HCT116 (cell line): ENCODE measurements at regions not wholly inside any gene's neighbourhood (a gene's known extent, or its start where the extent isn't known, plus 50 kb on each side); places are given as distances from the start of the nearest gene placed in this dataset.

Experiments
- ATAC-seq: fragments of 200-7000 bp; cut with Tn5 transposase; 2 replicates; pipeline ENCODE4 v1.9.1; 2020; ENCODE audit warnings: mild to moderate bottlenecking, moderate library complexity
- BruUV-seq: library from RNA; stranded (reverse); fragments of 400-500 nt; replicated peaks from 2 replicates; lab custom pipeline; 2021; lab: Mats Ljungman, UMichigan
- CTCF ChIA-PET: fragments of 300-600 bp; sonication (Branson Sonifier 250); formaldehyde crosslinking; loops from one replicate; lab custom pipeline; 2021; ENCODE audit warnings: antibody characterized with exemption; lab: Charles Lee
- POLR2A ChIA-PET: fragments of 300-600, 350-600 bp; sonication (Branson Sonifier 250); formaldehyde crosslinking; loops from one replicate; lab custom pipeline; 2021; ENCODE audit warnings: antibody characterized with exemption; lab: Charles Lee
- RAD21 ChIA-PET, 2 experiments: fragments of 300-600 bp; sonication (Branson Sonifier 250); formaldehyde crosslinking; loops; one replicate each; lab custom pipeline; 2023; ENCODE audit warnings: low total read pairs in 2 of 2; ENCODE audit not compliant: uncharacterized antibody in 2 of 2, unreplicated experiment in 2 of 2, low non-redundant PET in 1 of 2; lab: Charles Lee
- DNase-seq: peaks from one replicate; pipeline ENCODE4 v3.0.0-alpha.2; 2010; ENCODE audit warnings: low read depth, low spot score
- H2AFZ ChIP-seq: fragments of 200-600 bp; shearing (Covaris generic), sonication (generic); 2 replicates; pipeline ENCODE4 v1.6.1; 2017; ENCODE audit warnings: low read depth, mixed run types, mixed read lengths, antibody characterized with exemption, low read length; ENCODE audit not compliant: poor library complexity, severe bottlenecking
- H3K27ac ChIP-seq: 2 replicates; pipeline ENCODE4 v1.5.1; 2012; ENCODE audit warnings: low read depth, low read length
- H3K27me3 ChIP-seq: fragments of 200-600 bp; sonication (generic); 2 replicates; pipeline ENCODE4 v1.6.1; 2016; ENCODE audit warnings: mixed run types, low read length, mixed read lengths; ENCODE audit not compliant: insufficient read depth
- H3K36me3 ChIP-seq, 2 experiments: fragments of 200-500 bp in 1 of 2; fragments of 200-600 bp in 1 of 2; sonication (Bioruptor generic) in 1 of 2; sonication (generic) in 1 of 2; 2 replicates each; pipeline versions ENCODE4 v1.5.1 to v1.6.1; 2014 to 2016; ENCODE audit warnings: low read length in 2 of 2, inconsistent platforms in 1 of 2, mixed read lengths in 1 of 2, mixed run types in 1 of 2; ENCODE audit not compliant: insufficient read depth in 2 of 2, control insufficient read depth in 1 of 2
- H3K4me1 ChIP-seq, 2 experiments: fragments of 200-600 bp in 1 of 2; sonication (generic) in 1 of 2; 2 replicates each; pipeline versions ENCODE4 v1.5.1 to v1.6.1; 2012 to 2017; ENCODE audit warnings: low read length in 2 of 2, inconsistent platforms in 1 of 2, mild to moderate bottlenecking in 1 of 2, mixed read lengths in 1 of 2, mixed run types in 1 of 2, moderate library complexity in 1 of 2; ENCODE audit not compliant: insufficient read depth in 2 of 2, control insufficient read depth in 1 of 2
- H3K4me2 ChIP-seq: fragments of 200-600 bp; sonication (generic); 2 replicates; pipeline ENCODE4 v1.6.1; 2017; ENCODE audit warnings: mixed run types, low read length, mixed read lengths
- H3K4me3 ChIP-seq, 2 experiments: fragments of 200-600 bp in 1 of 2; sonication (generic) in 1 of 2; replicated peaks in 1 of 2; 2 replicates each; pipeline ENCODE4 v1.5.1; 2011 to 2016; ENCODE audit warnings: low read length in 2 of 2, control low read depth in 1 of 2, low read depth in 1 of 2, mild to moderate bottlenecking in 1 of 2, mixed read lengths in 1 of 2, mixed run types in 1 of 2
- H3K79me2 ChIP-seq: fragments of 200-600 bp; sonication (generic); 2 replicates; pipeline ENCODE4 v1.6.1; 2017; ENCODE audit warnings: mild to moderate bottlenecking, mixed run types, low read length, moderate library complexity, mixed read lengths; ENCODE audit not compliant: insufficient read depth
- H3K9ac ChIP-seq: fragments of 200-600 bp; sonication (generic); 2 replicates; pipeline ENCODE4 v1.6.1; 2016; ENCODE audit warnings: low read length, mixed read lengths
- H3K9me2 ChIP-seq: fragments of 200-600 bp; sonication (generic), shearing (Covaris generic); 2 replicates; pipeline ENCODE4 v1.6.1; 2017; ENCODE audit warnings: mixed run types, mild to moderate bottlenecking, moderate library complexity; ENCODE audit not compliant: insufficient read depth
- H3K9me3 ChIP-seq, 2 experiments: fragments of 200-500 bp in 1 of 2; fragments of 200-600 bp in 1 of 2; sonication (Bioruptor generic) in 1 of 2; sonication (generic) in 1 of 2; 2 replicates each; pipeline ENCODE4 v1.6.1; 2014 to 2017; ENCODE audit warnings: low read length in 2 of 2, mixed read lengths in 2 of 2, inconsistent platforms in 1 of 2, low read depth in 1 of 2, mild to moderate bottlenecking in 1 of 2, mixed run types in 1 of 2, moderate library complexity in 1 of 2; ENCODE audit not compliant: control insufficient read depth in 1 of 2, insufficient read depth in 1 of 2
- H4K20me1 ChIP-seq: fragments of 200-600 bp; sonication (generic), shearing (Covaris generic); 2 replicates; pipeline ENCODE4 v1.6.1; 2017; ENCODE audit warnings: mixed run types, mild to moderate bottlenecking, moderate library complexity; ENCODE audit not compliant: insufficient read depth
- CBX3 ChIP-seq: IDR thresholded peaks from 2 replicates; pipeline ENCODE4 v1.6.1; 2012; ENCODE audit warnings: low read depth
- CEBPB ChIP-seq: IDR thresholded peaks from 2 replicates; pipeline ENCODE4 v1.6.1; 2012; ENCODE audit warnings: low read depth
- EGR1 ChIP-seq: IDR thresholded peaks from 2 replicates; pipeline ENCODE4 v1.6.1; 2012; ENCODE audit warnings: low read depth
- ELF1 ChIP-seq: IDR thresholded peaks from 2 replicates; pipeline ENCODE4 v1.6.1; 2012; ENCODE audit warnings: low read depth, borderline replicate concordance
- EZH2 ChIP-seq: fragments of 200-600 bp; sonication (generic); IDR thresholded peaks from 2 replicates; pipeline ENCODE4 v1.6.1; 2017; ENCODE audit warnings: antibody characterized with exemption, mixed run types
- FOSL1 ChIP-seq: IDR thresholded peaks from 2 replicates; pipeline ENCODE4 v1.6.1; 2012; ENCODE audit warnings: low read depth
- JUND ChIP-seq: IDR thresholded peaks from 2 replicates; pipeline ENCODE4 v1.6.1; 2012
- POLR2AphosphoS5 ChIP-seq: IDR thresholded peaks from 2 replicates; pipeline ENCODE4 v1.6.1; 2011; ENCODE audit warnings: mild to moderate bottlenecking, low read depth, low read length, moderate library complexity
- SIN3A ChIP-seq: IDR thresholded peaks from 2 replicates; pipeline ENCODE4 v1.6.1; 2012; ENCODE audit warnings: low read depth
- YY1 ChIP-seq: IDR thresholded peaks from 2 replicates; pipeline ENCODE4 v1.6.1; 2011; ENCODE audit warnings: low read length, low read depth, moderate library complexity, mild to moderate bottlenecking; ENCODE audit not compliant: insufficient replicate concordance; ENCODE audit errors: extremely low read depth
- ZFX ChIP-seq: fragments of 450-650 bp; IDR thresholded peaks from 2 replicates; pipeline ENCODE4 v1.6.1; 2017
- intact Hi-C: fragments of 100-400 bp; cut with micrococcal nuclease; formaldehyde crosslinking; loops from 2 replicates; pipeline ENCODE4 v1.10.0; 2022
- TF ChIP-seq, protein P1 (sequence below): IDR thresholded peaks from 2 replicates; pipeline ENCODE4 v1.6.1; 2012; ENCODE audit warnings: low read depth
- TF ChIP-seq, protein P2 (sequence below): IDR thresholded peaks from 2 replicates; pipeline ENCODE4 v1.6.1; 2011; ENCODE audit warnings: mild to moderate bottlenecking, low read length, moderate library complexity; ENCODE audit not compliant: insufficient replicate concordance; ENCODE audit errors: extremely low read depth
- TF ChIP-seq, protein P3 (sequence below), 3 experiments: fragments of 200-600 bp in 1 of 3; sonication (generic) in 1 of 3; IDR thresholded peaks in 2 of 3; conservative IDR thresholded peaks in 1 of 3; 2 replicates each; pipeline ENCODE4 v1.5.1; 2012 to 2017; ENCODE audit warnings: low read depth in 2 of 3, low read length in 2 of 3, antibody characterized with exemption in 1 of 3, borderline replicate concordance in 1 of 3, control low read depth in 1 of 3, mild to moderate bottlenecking in 1 of 3, mixed read lengths in 1 of 3, mixed run types in 1 of 3, moderate library complexity in 1 of 3; ENCODE audit not compliant: insufficient read depth in 1 of 3

DNA sequence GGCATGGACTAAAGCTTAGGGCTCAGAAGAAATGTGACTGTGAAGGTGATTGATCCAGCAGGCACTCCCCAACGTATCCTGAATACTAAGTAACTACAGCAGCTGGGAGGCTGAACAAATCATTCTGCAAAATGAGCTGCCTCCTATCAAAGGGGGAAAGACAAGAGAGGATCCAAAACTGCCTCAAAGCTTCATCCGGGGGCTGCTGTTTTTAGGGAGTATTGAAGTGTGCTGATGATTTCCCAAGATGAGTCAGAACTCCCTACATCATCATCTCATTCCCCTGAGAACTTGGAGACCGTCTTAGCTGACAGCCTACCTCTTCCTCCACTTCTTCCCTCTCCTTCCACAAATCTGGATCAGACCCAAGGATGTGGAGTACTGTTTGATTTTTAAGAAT, 108.4 kb upstream of the GRAMD1B start:
- ChIA-PET RAD21 (no interaction called here), CTCF (interaction anchor here (1.0 kb wide), 1 partner anchor 60 kb away, joined by 3 read pairs; no protein-coding TSS in a partner anchor)
- intact Hi-C loops: no loop called here
- no TSS peak for BruUV-seq
- no peaks in the 10 kb centered on the region for H3K9me3 ChIP-seq
- ATAC-seq: no peak
- no peak overlapping the region for H2AFZ ChIP-seq
- H3K27me3 ChIP-seq: peaks cover 57% of the 10 kb centered on the region
- no peak overlapping the region for H3K4me2 ChIP-seq
- H3K79me2 ChIP-seq: no peaks in the 10 kb centered on the region
- TF ChIP-seq, protein P1, sequence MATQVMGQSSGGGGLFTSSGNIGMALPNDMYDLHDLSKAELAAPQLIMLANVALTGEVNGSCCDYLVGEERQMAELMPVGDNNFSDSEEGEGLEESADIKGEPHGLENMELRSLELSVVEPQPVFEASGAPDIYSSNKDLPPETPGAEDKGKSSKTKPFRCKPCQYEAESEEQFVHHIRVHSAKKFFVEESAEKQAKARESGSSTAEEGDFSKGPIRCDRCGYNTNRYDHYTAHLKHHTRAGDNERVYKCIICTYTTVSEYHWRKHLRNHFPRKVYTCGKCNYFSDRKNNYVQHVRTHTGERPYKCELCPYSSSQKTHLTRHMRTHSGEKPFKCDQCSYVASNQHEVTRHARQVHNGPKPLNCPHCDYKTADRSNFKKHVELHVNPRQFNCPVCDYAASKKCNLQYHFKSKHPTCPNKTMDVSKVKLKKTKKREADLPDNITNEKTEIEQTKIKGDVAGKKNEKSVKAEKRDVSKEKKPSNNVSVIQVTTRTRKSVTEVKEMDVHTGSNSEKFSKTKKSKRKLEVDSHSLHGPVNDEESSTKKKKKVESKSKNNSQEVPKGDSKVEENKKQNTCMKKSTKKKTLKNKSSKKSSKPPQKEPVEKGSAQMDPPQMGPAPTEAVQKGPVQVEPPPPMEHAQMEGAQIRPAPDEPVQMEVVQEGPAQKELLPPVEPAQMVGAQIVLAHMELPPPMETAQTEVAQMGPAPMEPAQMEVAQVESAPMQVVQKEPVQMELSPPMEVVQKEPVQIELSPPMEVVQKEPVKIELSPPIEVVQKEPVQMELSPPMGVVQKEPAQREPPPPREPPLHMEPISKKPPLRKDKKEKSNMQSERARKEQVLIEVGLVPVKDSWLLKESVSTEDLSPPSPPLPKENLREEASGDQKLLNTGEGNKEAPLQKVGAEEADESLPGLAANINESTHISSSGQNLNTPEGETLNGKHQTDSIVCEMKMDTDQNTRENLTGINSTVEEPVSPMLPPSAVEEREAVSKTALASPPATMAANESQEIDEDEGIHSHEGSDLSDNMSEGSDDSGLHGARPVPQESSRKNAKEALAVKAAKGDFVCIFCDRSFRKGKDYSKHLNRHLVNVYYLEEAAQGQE: no peak
- no peak for TF ChIP-seq EGR1
- TF ChIP-seq ZFX: no peak
- no peak for TF ChIP-seq YY1
- TF ChIP-seq FOSL1: no peak
- TF ChIP-seq ELF1: no peak
- TF ChIP-seq POLR2AphosphoS5: no peak
- no peak for TF ChIP-seq JUND
- TF ChIP-seq CEBPB: no peak
- TF ChIP-seq, protein P2, sequence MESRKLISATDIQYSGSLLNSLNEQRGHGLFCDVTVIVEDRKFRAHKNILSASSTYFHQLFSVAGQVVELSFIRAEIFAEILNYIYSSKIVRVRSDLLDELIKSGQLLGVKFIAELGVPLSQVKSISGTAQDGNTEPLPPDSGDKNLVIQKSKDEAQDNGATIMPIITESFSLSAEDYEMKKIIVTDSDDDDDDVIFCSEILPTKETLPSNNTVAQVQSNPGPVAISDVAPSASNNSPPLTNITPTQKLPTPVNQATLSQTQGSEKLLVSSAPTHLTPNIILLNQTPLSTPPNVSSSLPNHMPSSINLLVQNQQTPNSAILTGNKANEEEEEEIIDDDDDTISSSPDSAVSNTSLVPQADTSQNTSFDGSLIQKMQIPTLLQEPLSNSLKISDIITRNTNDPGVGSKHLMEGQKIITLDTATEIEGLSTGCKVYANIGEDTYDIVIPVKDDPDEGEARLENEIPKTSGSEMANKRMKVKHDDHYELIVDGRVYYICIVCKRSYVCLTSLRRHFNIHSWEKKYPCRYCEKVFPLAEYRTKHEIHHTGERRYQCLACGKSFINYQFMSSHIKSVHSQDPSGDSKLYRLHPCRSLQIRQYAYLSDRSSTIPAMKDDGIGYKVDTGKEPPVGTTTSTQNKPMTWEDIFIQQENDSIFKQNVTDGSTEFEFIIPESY: no peak
- no peak for TF ChIP-seq CBX3
- TF ChIP-seq EZH2: no peak
- no peak for TF ChIP-seq SIN3A
- TF ChIP-seq, protein P3, sequence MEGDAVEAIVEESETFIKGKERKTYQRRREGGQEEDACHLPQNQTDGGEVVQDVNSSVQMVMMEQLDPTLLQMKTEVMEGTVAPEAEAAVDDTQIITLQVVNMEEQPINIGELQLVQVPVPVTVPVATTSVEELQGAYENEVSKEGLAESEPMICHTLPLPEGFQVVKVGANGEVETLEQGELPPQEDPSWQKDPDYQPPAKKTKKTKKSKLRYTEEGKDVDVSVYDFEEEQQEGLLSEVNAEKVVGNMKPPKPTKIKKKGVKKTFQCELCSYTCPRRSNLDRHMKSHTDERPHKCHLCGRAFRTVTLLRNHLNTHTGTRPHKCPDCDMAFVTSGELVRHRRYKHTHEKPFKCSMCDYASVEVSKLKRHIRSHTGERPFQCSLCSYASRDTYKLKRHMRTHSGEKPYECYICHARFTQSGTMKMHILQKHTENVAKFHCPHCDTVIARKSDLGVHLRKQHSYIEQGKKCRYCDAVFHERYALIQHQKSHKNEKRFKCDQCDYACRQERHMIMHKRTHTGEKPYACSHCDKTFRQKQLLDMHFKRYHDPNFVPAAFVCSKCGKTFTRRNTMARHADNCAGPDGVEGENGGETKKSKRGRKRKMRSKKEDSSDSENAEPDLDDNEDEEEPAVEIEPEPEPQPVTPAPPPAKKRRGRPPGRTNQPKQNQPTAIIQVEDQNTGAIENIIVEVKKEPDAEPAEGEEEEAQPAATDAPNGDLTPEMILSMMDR (IDR thresholded peaks at IDR 0.05 in 2 of 3, conservative IDR thresholded peaks at IDR 0.05 in 1 of 3; ENCODE audit: borderline replicate concordance in 1 of 3, insufficient read depth in 1 of 3, low read depth in 2 of 3, low read length in 2 of 3): no peak
- TF ChIP-seq, all 23 proteins: peak for 0
- DNase-seq: no peak
- Histone ChIP-seq H3K4me3 (no peak overlapping the region), H3K9me2 (no peaks in the 10 kb centered on the region), H3K9ac (no peak overlapping the region), H3K27ac (no peak overlapping the region), H3K4me1 (no peaks in the 10 kb centered on the region), H4K20me1 (no peaks in the 10 kb centered on the region), H3K36me3 (no peaks in the 10 kb centered on the region)
- POLR2A ChIA-PET: no interaction called here
